Activated naive CD4-positive, alpha-beta T cell treated with anti-CD3 and anti-CD28 coated beads, Interleukin-2, amount 50 U/mL, for 24 hours (primary cell): ENCODE measurements at regions not wholly inside any gene's neighbourhood (a gene's known extent, or its start where the extent isn't known, plus 50 kb on each side); places are given as distances from the start of the nearest gene placed in this dataset.

Experiments
- H3K27ac Mint-ChIP-seq: one replicate; pipeline ENCODE4 v1.8.0; 2021; ENCODE audit warnings: mild to moderate bottlenecking, mixed read lengths
- H3K27me3 Mint-ChIP-seq: one replicate; pipeline ENCODE4 v1.8.0; 2021; ENCODE audit warnings: mixed read lengths
- H3K36me3 Mint-ChIP-seq: one replicate; pipeline ENCODE4 v1.8.0; 2021; ENCODE audit warnings: mixed read lengths
- H3K4me1 Mint-ChIP-seq: one replicate; pipeline ENCODE4 v1.8.0; 2021; ENCODE audit warnings: mixed read lengths
- H3K4me3 Mint-ChIP-seq: one replicate; pipeline ENCODE4 v1.8.0; 2021; ENCODE audit warnings: mild to moderate bottlenecking, mixed read lengths
- H3K9me3 Mint-ChIP-seq: one replicate; pipeline ENCODE4 v1.8.0; 2021; ENCODE audit warnings: mixed read lengths

- Mint-ChIP-seq H3K27ac (no peak overlapping the region), H3K9me3 (no peaks in the 10 kb centered on the region), H3K27me3 (no peaks in the 10 kb centered on the region), H3K4me3 (no peak overlapping the region), H3K4me1 (no peaks in the 10 kb centered on the region), H3K36me3 (no peaks in the 10 kb centered on the region)
Measured at GRCh38 chr2:41379496-41380221, 668.2 kb upstream of the PKDCC start.

DNA sequence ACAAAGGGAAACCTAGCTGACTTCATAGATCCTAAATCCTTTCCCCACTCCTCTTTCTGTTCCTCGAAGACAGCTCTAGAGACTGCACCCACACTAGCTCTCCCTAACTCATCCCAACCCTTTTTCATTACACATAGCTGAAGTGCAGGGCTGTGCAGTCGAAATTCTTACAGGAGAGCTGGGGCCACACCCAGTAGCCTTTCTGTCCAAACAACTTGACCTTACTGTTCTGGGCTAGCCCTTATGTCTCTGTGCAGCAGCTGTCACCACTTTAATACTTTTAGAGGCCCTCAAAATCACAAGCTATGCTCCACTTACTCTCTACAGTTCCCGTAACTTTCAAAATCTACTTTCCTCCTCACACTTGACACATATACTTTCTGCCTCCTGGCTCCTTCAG is 666.1 kb upstream of the PKDCC start:
- H3K9me3 Mint-ChIP-seq: no peaks in the 10 kb centered on the region
- H3K4me3 Mint-ChIP-seq: no peak overlapping the region
- H3K4me1 Mint-ChIP-seq: no peaks in the 10 kb centered on the region
- no peaks in the 10 kb centered on the region for H3K27me3 Mint-ChIP-seq
- no peaks in the 10 kb centered on the region for H3K36me3 Mint-ChIP-seq
- no peak overlapping the region for H3K27ac Mint-ChIP-seq

- H3K36me3 Mint-ChIP-seq: no peaks in the 10 kb centered on the region
- no peak overlapping the region for H3K27ac Mint-ChIP-seq
- H3K9me3 Mint-ChIP-seq: peaks cover 4% of the 10 kb centered on the region
- no peak overlapping the region for H3K4me3 Mint-ChIP-seq
- no peaks in the 10 kb centered on the region for H3K4me1 Mint-ChIP-seq
- no peaks in the 10 kb centered on the region for H3K27me3 Mint-ChIP-seq
Measured at GRCh38 chr2:41387519-41387918, 660.3 kb upstream of the PKDCC start.

GRCh38 chr2:41393621-41394020 is 654.2 kb upstream of the PKDCC start:
- H3K4me1 Mint-ChIP-seq: no peaks in the 10 kb centered on the region
- no peak overlapping the region for H3K27ac Mint-ChIP-seq
- no peaks in the 10 kb centered on the region for H3K27me3 Mint-ChIP-seq
- H3K36me3 Mint-ChIP-seq: no peaks in the 10 kb centered on the region
- peaks cover 7% of the 10 kb centered on the region for H3K9me3 Mint-ChIP-seq
- no peak overlapping the region for H3K4me3 Mint-ChIP-seq

- Mint-ChIP-seq H3K4me3 (no peak overlapping the region), H3K9me3 (peaks cover 7% of the 10 kb centered on the region), H3K27me3 (no peaks in the 10 kb centered on the region), H3K27ac (no peak overlapping the region), H3K4me1 (no peaks in the 10 kb centered on the region), H3K36me3 (no peaks in the 10 kb centered on the region)
Measured at GRCh38 chr2:41394541-41394940, 653.3 kb upstream of the PKDCC start.

- Mint-ChIP-seq H3K4me3 (no peak overlapping the region), H3K9me3 (peaks cover 7% of the 10 kb centered on the region), H3K27ac (no peak overlapping the region), H3K36me3 (no peaks in the 10 kb centered on the region), H3K4me1 (no peaks in the 10 kb centered on the region), H3K27me3 (no peaks in the 10 kb centered on the region)
Measured at GRCh38 chr2:41395692-41396091, 652.1 kb upstream of the PKDCC start.

DNA sequence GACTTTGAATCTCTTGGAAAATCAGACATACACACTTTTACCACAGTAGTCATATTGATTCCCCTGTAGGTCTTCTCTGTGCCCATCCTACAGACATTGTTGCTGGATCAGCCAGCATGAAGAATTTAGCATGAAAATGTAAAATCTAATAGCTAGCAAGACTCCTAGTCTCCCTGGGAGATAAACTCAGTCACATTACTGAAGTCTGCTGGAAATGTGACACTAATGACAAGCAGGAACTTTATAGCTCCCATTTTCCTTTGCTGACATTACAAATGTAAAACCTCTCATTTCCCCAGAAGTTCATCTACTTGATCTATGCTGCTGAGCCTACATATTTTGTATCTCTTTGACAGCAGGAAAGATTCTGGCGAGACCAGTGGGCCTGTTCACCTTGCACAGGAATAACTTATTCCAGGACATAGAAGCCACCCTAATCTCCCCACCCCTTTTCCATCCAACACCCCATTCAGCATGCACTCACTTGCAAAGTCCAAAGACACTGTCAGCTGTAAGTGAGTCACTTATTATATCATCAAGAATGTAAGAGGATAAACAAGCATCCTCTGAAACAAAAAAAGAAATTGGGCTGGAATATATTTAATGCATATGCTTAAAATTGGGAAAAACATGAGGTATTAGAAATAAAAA is 648.3 kb upstream of the PKDCC start:
- Mint-ChIP-seq H3K4me3 (no peak overlapping the region), H3K27me3 (no peaks in the 10 kb centered on the region), H3K9me3 (peaks cover 7% of the 10 kb centered on the region), H3K27ac (no peak overlapping the region), H3K36me3 (no peaks in the 10 kb centered on the region), H3K4me1 (no peaks in the 10 kb centered on the region)

DNA sequence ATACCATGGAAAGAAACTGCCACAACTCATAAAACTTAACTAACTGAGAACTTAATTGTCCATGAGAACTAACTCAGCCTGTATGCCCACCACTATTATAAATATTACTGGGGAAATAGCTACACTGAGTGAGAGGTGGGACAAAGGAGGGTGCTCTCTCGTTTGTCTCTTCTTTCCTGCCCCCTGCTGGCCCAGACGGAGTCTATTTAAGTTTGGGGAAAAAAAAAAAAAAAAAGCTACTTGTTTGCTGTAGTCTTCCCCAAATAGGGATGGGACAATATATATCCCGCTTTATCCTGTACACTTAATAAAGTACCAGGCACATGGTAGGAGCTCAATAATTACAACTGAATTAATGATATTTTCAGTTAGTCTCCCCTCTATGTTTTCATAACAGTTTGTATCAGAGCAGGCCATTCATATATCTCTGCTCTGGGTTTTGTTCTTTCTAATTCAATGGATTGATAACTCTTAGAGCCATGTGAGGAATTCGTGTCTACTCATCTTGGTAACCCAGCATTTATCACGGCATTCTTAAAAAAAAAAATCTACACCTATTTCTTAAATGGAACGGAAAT is 647.6 kb upstream of the PKDCC start:
- Mint-ChIP-seq H3K4me1 (no peaks in the 10 kb centered on the region), H3K4me3 (no peak overlapping the region), H3K36me3 (no peaks in the 10 kb centered on the region), H3K27me3 (no peaks in the 10 kb centered on the region), H3K9me3 (peaks cover 7% of the 10 kb centered on the region), H3K27ac (no peak overlapping the region)

DNA sequence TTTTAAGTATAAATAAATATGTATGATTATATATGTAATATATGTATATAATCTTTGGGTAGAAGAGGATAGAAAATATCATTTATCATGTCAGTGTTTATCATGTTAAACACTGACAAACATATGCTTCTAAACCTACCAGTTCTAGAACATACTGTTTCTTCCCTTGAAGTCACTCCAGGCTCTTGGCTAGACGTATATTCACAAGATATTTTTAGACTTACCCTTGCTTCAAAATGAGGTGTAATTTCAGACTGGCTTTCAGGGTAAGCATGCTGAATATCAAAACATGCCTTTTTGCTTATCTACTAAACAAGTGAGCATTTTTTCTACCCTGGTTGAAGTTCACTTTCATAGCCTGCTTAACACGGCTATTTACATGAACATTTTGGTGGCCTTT is 642.4 kb upstream of the PKDCC start:
- Mint-ChIP-seq H3K36me3 (no peaks in the 10 kb centered on the region), H3K4me1 (no peaks in the 10 kb centered on the region), H3K27me3 (no peaks in the 10 kb centered on the region), H3K9me3 (peaks cover 8% of the 10 kb centered on the region), H3K4me3 (no peak overlapping the region), H3K27ac (no peak overlapping the region)

GRCh38 chr2:41409328-41409727 is 638.5 kb upstream of the PKDCC start:
- Mint-ChIP-seq H3K27ac (no peak overlapping the region), H3K27me3 (no peaks in the 10 kb centered on the region), H3K4me1 (no peaks in the 10 kb centered on the region), H3K4me3 (no peak overlapping the region), H3K36me3 (no peaks in the 10 kb centered on the region), H3K9me3 (peaks cover 13% of the 10 kb centered on the region)

GRCh38 chr2:41410011-41410410 is 637.8 kb upstream of the PKDCC start:
- Mint-ChIP-seq H3K4me1 (no peaks in the 10 kb centered on the region), H3K4me3 (no peak overlapping the region), H3K9me3 (peaks cover 13% of the 10 kb centered on the region), H3K27me3 (no peaks in the 10 kb centered on the region), H3K27ac (no peak overlapping the region), H3K36me3 (no peaks in the 10 kb centered on the region)

DNA sequence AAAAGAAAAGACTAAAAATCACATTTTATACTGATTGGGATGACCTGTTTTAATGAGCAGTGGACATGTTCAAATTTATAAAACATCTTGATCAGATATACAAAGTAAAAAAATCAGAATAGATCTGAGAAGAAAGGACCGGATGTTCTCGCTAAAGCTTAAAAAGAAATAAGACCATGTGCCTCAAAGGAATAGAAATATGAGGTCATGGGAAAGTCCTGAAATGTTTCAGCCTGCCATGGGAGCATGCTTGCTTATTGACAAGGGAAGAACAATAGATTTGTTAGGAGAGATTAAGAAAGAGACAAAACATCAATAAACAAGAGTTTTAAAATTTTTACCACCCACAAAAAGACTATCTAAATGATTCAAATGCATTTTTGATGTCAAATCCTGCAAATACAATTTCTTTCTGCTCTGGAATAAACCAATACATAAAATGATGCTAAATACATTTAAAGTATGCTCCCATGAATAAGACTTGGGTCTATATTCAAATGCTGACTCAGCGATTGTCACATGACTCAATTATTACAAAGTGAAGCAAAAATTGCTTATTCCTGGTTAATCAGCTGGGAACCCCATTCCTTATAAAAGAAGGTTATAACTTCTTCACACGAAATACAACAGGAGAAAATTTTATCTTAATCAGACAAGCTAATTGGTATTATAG is 633.9 kb upstream of the PKDCC start:
- no peaks in the 10 kb centered on the region for H3K27me3 Mint-ChIP-seq
- no peak overlapping the region for H3K4me3 Mint-ChIP-seq
- H3K4me1 Mint-ChIP-seq: no peaks in the 10 kb centered on the region
- H3K9me3 Mint-ChIP-seq: peaks cover 13% of the 10 kb centered on the region
- no peaks in the 10 kb centered on the region for H3K36me3 Mint-ChIP-seq
- no peak overlapping the region for H3K27ac Mint-ChIP-seq

- Mint-ChIP-seq H3K36me3 (no peaks in the 10 kb centered on the region), H3K27ac (no peak overlapping the region), H3K9me3 (peaks cover 13% of the 10 kb centered on the region), H3K4me1 (no peaks in the 10 kb centered on the region), H3K4me3 (no peak overlapping the region), H3K27me3 (no peaks in the 10 kb centered on the region)
Measured at GRCh38 chr2:41414486-41415230, 633.2 kb upstream of the PKDCC start.

DNA sequence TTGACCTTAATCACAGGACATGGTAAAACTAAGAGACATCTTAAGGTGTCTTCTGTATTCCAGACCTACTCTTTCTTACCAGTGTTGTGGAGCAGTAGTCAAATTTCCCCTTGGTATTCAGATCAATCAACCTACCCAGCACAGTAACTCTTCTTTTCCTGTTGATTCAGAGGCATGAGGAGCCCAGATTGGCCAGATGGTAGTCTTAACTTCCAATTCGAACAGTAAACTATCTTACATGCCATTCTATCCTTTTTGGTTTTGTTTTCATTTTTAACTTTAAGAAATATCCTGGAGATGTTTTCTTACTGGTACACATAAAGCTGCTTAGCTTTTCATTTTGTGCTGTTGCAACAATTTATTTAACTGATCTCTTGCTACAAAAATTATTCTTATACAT is 630.3 kb upstream of the PKDCC start:
- no peak overlapping the region for H3K27ac Mint-ChIP-seq
- H3K27me3 Mint-ChIP-seq: peaks cover under 1% of the 10 kb centered on the region
- H3K4me3 Mint-ChIP-seq: no peak overlapping the region

GRCh38 chr2:41420219-41420618 is 627.6 kb upstream of the PKDCC start:
- no peaks in the 10 kb centered on the region for H3K9me3 Mint-ChIP-seq
- no peak overlapping the region for H3K27ac Mint-ChIP-seq
- H3K27me3 Mint-ChIP-seq: peaks cover 4% of the 10 kb centered on the region
- no peaks in the 10 kb centered on the region for H3K36me3 Mint-ChIP-seq
- no peaks in the 10 kb centered on the region for H3K4me1 Mint-ChIP-seq
- H3K4me3 Mint-ChIP-seq: no peak overlapping the region

More for the DNA sequence above, 630.3 kb upstream of the PKDCC start:
- no peaks in the 10 kb centered on the region for H3K4me1 Mint-ChIP-seq
- no peaks in the 10 kb centered on the region for H3K36me3 Mint-ChIP-seq
- no peaks in the 10 kb centered on the region for H3K9me3 Mint-ChIP-seq
